MM.1S (cell line): ENCODE measurements at regions not wholly inside any gene's neighbourhood (a gene's known extent, or its start where the extent isn't known, plus 50 kb on each side); places are given as distances from the start of the nearest gene placed in this dataset.

Source experiments
- EZH2 ChIP-seq: fragments of 300-600 bp; sonication (generic); optimal IDR thresholded peaks from 2 replicates; pipeline ENCODE3; 2017; ENCODE audit warnings: low read depth, mild to moderate bottlenecking, antibody characterized with exemption, low read length, mixed read lengths
- TF ChIP-seq, protein P1 (sequence below): fragments of 300-600 bp; sonication (generic); IDR thresholded peaks from 2 replicates; pipeline ENCODE4 v1.5.1; 2016; ENCODE audit warnings: antibody characterized with exemption, low read length, mixed read lengths

DNA sequence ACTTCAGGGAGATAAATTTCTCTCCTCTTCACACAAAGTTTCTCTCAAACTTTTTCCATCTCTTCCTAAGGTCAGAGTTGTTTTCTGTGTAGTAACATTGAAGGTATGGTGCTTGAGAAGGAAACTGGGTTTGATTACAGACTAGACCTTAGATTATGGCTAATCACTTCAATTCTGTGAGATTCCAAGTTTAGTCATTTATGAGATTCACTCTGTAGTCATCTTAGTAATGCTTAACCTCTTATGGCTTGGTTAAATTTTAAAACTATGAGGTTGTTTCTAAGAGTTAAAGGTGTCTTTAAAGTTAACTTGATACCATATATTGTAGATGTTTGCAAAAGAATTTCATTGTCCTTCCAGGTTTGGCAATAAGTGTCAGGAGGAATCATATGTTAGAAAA is 1092.2 kb downstream of the KCNT2 start:
- TF ChIP-seq, protein P1, sequence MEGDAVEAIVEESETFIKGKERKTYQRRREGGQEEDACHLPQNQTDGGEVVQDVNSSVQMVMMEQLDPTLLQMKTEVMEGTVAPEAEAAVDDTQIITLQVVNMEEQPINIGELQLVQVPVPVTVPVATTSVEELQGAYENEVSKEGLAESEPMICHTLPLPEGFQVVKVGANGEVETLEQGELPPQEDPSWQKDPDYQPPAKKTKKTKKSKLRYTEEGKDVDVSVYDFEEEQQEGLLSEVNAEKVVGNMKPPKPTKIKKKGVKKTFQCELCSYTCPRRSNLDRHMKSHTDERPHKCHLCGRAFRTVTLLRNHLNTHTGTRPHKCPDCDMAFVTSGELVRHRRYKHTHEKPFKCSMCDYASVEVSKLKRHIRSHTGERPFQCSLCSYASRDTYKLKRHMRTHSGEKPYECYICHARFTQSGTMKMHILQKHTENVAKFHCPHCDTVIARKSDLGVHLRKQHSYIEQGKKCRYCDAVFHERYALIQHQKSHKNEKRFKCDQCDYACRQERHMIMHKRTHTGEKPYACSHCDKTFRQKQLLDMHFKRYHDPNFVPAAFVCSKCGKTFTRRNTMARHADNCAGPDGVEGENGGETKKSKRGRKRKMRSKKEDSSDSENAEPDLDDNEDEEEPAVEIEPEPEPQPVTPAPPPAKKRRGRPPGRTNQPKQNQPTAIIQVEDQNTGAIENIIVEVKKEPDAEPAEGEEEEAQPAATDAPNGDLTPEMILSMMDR, result no peak
- TF ChIP-seq EZH2, result no peak
